Stimulated activated CD8-positive, alpha-beta memory T cell treated with anti-CD3 and anti-CD28 coated beads, Interleukin-15, amount 100 ng/mL, for 4 hours (primary cell): ENCODE measurements at regions not wholly inside any gene's neighbourhood (a gene's known extent, or its start where the extent isn't known, plus 50 kb on each side); places are given as distances from the start of the nearest gene placed in this dataset.
"Not testable (repeated sequence)": the region's sequence is repeated elsewhere in the genome, so short reads cannot be mapped to it uniquely, and the experiment has no call there.

Source experiments
- DNase-seq, 2 donors: peaks; one replicate each; pipeline ENCODE4 v3.0.0-alpha.2; 2020; ENCODE audit warnings: low read depth in 2 of 2

DNA sequence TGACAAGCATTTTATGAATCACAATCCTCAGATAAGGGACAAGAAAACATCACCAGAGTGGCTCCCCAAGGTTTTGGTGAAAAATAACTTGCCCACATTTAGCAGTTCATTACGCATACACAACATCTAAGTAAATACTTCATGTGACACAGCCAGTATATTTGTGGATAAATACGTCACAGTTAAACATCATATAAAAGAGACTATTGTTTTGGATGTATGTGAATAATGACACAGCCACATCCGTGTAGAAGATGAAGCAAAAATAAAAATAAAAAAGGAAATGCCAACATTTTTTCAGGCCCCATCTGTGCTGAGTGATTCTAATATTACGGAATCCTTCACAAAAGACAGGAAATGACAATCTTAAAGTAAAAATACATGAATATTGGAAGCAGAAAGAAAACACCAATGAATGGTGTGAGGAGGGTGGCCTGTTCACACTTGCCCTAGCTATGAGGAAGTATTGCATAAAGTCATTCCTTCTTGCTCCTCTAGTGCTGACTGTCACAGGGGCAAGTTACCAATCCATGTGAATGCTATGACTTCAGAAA is 457.1 kb downstream of the KLF12 start:
- DNase-seq = no peak

DNA sequence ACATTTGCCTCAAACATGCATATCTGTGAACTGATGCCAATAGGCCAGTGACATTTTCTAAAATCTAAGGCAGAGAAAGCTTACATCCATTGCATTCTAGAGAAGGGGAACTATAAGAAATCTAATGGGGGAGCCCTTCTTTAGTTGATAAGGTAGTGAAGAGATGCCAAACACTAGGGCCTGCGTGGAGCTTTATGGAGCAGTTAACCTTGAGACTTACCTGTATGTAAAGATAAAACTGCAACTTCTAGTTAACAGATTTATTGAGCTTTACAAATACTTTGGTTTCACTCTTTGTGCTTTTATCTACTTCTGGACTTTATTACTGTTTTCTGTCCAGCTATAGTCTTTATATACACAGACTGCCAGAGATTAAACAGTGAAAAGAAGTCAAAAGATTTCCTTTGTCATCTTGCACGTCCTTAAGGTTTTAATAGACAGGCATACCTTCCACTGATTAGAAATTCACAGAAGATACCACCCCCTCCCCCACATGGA is 457.6 kb downstream of the KLF12 start:
- DNase-seq = no peak

DNA sequence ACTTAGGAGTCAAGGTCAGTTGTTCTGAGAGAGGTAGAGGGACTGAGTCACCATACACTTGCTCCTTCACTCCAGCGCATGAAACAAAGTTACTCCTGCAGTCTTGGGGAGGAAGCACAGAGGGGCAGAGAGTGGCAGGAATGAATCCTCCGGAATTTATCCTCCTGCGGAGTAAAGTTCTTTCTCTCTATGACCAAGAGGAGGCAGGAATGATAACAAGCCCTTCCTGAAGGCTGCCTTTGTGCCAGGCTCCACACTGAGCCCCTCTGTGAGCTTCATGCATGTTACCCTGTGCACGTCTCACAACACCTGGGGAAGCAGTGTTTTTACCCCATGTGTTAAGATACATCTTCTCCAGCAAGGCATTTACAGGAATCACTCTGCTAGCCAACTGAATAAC is 458.4 kb downstream of the KLF12 start:
- no peak for DNase-seq

DNA sequence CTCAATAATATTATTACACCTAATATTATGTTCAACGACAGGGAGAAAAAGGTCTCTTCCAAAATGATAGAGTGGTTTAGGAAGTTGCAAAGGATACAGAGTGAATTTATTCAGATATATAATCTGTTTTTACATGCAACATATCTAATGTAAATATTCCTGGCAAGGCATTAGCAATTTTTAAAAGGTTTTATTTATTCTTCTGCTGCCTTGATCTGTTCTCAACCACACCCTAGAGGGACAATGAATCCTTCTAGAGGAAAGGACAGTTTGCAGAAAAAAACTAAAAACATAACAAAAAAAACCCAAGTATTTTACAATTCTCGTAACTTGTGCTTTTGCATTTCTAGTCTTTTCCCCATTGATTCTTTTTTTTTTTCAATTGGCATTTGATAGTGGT is 459.6 kb downstream of the KLF12 start:
- no peak for DNase-seq

DNA sequence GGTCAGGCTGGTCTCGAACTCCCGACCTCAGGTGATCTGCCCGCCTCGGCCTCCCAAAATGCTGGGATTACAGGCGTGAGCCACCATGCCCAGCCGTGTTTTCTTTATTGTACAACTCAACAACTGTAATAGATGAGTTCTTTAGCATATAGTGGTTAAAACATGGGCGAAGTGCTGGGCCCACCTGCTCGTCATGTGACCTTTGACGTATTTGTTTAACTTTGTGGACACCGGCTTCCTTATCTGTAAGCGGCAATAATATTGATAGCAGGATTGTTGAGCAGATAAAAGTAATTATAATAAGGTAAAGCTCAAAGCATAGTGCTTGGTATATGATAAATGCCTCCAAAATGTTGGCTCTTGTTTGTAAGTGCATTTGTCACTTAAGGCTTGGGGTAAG is 460.3 kb downstream of the KLF12 start:
- no peak for DNase-seq

DNA sequence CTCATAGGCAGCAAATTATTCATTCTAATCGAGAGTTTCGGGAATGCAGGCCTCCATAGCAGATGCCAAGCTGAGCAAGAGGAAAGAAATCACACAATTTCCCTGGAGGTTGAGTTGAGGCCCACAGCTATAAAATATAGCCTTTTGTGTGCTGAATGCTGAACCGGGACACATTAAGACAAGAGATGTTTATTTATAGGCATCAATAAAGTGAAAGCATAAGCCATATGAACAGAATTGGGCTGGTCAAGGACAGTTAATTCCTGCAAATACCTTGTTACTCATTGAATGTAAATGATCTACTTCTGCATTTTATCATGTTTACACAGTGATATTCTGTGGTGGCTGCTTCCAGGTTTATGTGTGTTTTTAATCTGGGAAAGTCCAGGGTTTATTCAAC is 461.7 kb downstream of the KLF12 start:
- no peak for DNase-seq

DNA sequence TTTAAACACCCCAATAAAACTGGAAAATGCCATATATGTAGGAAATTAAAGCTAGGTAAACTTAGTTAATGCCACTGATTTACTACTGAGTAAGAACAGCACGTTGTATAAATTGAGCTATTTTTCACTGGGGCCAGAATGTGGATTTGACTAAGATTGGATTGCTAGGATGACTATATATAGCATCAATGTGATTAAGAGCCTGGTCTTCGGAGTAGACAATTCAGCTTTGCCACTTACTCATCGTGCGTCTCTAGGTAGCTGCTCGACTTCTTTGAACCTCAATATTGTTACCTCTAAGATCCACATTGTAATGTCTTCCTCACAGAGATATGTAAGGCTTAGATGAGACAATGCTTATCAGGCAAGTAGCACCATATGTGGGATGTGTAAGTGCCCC is 462.5 kb downstream of the KLF12 start:
- no peak for DNase-seq

DNA sequence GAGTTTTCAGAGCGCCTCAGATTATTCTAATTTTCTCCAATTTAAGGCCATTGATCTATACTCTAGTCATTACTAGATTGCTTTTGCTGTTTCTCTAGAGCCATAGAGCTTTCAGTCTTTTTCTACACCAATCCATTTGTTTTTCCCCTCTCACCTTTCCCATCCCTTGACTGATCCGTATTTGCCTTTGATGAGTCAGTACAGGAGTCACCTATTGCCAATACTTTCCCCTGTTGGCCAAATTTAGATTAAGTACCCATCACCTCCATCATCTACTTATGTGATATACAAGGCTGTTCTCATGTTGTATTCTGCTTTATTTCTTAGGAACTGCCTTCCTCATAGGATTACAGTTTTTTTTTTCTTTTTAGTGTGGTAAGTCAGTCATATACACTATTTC is 463.2 kb downstream of the KLF12 start:
- DNase-seq = no peak

DNA sequence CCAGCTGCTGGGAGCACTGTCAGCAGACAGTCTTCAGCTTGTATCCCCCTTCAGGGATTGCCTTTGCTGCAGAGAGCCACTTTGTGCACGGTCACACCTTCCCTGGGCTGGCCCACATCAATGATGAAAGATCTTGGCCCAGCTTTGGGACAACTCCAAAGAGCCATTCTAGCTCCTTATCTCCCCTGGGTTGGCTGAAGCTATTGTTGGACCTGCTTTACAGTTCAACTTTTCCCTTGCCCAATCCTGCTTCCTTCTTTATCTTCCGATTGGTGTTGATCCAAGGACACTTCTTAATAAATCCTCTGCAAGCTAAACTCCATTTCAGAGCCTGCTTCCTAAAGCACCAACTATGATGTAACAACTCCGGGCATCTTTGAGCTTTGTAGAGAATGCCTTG is 466.4 kb downstream of the KLF12 start:
- no peak for DNase-seq

DNA sequence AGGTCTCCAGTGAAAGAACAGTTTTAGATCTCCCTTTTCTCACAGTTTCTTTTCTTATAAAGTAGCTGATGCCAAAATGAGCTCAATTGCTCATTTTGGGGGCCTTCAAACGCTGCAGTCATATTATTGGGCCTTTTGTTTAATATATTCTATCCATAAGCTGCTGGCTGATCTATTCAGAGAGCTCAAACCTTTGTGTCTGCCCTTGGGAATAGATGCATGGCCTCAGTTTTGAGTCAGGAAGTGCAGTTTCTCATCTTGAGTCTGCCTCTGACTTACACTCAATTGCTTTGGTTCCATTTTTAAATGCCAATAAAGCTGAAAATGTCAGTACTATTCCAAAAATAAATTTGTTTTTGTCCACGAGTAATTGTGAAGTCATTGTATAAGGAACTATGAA is 468.9 kb downstream of the KLF12 start:
- DNase-seq = no peak

DNA sequence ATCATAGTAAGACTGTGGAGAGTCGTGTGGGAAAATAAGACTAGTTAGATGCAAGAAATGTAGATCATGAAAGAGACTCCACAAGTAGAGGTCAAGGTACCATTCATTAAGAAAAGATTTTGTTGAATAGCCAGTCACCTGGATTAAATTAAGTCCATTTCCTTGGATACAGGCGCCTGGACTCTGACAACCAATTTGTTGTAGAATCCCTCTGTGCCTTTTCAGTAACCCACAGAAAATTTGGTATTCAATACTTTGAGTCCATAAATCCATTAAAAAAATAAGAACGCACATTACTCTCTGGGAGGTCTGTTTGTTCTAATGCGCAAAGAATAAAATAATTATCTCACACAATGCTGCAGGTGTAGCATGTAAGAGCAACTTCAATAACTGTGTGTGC is 469.4 kb downstream of the KLF12 start:
- no peak for DNase-seq

DNA sequence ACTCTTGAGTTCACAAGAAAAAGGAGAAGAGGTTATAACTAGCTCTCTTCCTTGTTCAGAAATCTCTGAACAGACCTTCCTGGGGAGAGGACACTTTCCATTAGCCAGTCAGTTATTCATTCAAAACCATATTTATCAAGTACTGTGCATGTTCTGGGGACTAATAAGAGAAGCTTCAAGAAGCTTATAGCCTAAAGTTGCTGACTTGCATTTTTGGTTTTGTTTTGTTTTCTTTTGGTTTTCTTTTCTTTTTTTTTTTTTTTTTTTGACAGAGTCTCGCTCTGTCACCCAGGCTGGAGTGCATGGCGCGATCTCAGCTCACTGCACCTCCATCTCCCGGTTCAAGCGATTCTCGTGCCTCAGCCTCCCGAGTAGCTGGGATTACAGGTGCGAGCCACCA is 471.4 kb downstream of the KLF12 start:
- DNase-seq = no peak

DNA sequence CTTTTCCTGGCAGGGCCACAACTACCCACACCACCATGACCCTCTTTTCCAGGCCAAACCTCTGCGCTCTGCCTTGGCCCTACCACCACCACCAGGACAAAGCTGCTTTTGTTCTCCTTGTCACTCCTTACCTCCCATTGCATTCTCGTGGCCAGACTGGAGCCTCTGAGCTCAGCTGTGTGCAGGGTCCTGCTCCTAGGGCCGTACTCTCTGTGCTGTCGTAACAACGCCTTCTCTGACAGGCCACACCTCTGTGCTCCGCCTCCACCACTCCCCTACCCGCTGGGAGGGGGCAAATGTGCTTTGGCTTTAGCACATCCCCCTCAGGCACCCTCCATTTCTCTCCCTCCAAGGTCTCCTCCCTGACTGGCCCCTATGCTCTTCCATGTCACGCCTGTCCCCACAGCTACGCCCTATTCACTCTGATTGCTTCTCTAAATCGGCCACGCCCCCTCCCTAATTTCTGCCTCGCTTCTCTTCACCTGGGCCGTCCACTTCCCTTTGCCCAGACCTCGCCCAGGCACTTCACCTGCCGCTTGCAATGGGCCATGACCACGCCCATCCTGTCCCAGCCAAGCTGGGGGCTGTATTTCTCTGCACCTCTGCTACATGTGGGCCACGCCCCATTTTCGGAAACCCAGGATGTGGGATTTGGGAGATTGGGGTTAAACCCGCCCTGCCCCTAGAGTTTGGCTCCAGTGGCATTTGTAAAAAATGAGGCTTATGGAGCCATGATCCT is 472.3 kb downstream of the KLF12 start:
- no peak for DNase-seq

DNA sequence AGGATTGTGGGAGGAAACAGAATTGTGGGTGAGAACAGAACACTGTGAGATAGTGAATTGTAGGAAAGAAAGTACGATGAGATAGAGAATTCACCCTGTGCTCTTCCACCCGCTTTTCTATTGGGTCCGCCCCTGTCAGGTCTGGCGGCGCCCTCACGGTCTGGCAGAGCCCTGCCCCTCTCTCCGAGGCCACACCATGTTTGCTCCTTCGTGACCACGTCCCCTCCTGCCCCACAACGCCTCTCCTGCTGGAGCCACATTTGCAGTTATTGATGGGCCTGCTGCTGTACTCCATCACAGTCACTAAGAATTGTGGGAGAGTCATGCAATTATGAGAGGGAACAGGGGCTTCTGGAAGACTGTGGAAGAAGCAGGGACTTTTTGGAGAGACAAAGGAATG is 473.1 kb downstream of the KLF12 start:
- no peak for DNase-seq

DNA sequence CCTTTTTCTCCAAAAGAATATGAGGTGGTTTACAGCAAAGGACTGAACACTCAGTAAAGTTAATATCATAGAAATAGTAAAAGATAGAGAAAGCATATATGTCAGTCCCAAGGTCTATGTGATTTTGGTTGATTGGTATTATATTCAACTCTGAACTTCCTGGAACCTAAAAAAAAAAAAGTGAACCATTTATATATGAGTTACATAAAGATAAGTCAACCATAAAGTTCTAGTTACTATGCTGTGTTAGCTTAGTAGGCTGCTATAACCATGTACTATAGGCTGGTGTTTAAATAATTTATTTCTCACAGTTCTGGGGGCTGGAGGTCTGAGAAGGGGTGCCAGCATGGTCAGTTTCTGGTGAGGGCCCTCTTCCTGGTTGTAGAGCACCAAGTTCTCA is 475.6 kb downstream of the KLF12 start:
- DNase-seq = no peak

DNA sequence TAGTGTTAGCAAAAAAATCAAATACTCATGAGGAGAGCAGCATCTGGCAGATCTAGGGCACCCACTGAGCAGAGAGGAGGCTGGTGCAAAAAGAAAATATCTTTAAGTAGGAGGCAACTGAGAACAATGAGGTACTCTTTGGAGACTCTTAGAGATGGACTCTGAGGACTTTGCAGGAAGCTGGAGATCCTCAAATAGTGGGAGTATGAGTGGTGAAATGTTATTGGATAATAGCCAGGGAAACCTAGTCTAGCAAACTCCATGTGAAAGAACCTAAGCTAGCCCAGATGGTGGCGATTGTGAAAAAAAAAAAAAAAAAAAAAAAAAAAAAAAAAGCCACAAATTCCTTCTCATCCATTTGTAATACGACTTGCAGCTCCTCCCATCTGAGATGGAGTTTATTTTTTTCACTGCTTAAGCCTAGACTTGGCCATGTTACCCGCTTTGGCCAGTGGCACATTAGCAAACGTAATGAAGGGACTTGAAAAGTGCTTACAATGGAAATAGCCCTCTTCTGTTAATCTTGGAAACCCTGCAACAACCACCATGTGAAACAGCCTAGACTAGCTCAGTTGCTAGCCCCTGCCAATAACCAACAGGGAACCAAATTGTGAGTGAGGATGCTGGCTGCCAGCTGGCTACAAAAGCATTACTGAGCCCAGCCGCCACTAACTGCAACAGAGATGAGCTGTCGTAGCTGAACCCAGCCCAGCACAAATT is 476.2 kb downstream of the KLF12 start:
- DNase-seq = no peak

DNA sequence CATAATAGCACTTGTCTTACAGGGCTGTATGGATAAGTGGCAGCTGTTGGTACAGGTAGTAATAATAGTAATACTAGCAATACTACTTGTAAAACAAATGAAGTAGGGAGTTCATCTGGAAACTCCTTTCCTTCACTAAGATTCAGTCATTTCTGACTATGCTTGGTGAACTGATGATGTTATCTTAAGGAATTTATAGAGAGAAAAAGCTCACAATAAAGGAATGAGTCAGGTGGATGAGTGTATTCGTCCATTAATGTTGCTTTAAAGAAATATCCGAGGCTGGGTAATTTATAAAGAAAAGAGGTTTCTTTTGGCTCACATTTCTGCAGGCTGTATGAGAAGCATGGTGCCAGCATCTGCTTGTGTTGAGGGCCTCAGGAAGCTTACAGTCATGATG is 477.3 kb downstream of the KLF12 start:
- DNase-seq = no peak

DNA sequence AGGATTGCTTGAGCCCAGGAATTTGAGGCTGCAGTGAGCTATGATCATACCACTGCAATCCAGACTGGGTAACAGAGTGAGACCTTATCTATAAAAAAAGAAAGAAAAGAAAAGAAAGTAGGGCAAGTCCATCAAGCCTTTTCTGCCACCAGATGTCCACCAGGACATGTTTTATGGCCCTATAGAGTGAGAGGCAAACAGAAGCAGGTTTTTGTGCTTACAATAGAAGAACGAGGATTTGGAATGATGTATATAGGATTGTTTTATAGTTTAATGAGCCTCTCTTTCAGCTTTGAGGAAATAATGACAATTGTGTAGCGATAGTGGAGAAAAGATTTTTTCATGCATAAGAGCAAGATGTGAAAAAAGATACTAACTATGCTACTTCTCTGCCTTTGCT is 480.5 kb downstream of the KLF12 start:
- DNase-seq = no peak

DNA sequence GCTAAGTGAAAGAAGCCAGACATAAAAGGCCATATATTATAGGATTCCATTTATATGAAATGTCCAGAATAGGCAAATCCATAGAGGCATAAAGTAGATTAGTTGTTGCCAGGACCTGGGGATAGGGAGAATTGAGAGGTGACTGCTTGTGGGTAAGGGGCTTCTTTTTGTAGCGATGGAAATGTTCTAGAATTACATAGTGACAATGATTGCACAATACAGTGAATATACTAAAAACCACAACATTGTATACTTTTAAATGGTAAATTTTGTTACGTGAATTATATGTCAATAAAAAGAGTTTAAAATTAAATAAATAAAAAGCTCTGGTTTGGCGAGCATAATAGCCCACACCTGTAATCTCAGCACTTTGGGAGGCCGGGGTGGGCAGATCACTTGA is 486.8 kb downstream of the KLF12 start:
- no peak for DNase-seq

DNA sequence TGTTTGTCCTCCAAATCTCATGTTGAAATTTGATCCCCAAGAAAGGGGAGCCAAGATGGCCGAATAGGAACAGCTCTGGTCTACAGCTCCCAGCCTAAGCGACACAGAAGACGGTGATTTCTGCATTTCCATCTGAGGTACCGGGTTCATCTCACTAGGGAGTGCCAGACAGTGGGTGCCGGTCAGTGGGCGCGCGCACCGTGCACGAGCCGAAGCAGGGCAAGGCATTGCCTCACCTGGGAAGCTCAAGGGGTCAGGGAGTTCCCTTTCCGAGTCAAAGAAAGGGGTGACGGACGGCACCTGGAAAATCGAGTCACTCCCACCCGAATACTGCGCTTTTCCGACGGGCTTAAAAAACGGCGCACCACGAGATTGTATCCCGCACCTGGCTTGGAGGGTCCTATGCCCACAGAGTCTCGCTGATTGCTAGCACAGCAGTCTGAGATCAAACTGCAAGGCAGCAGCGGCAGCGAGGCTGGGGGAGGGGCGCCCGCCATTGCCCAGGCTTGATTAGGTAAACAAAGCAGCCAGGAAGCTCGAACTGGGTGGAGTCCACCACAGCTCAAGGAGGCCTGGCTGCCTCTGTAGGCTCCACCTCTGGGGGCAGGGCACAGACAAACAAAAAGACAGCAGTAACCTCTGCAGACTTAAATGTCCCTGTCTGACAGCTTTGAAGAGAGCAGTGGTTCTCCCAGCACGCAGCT is 493.6 kb downstream of the KLF12 start:
- DNase-seq = not testable (repeated sequence)

DNA sequence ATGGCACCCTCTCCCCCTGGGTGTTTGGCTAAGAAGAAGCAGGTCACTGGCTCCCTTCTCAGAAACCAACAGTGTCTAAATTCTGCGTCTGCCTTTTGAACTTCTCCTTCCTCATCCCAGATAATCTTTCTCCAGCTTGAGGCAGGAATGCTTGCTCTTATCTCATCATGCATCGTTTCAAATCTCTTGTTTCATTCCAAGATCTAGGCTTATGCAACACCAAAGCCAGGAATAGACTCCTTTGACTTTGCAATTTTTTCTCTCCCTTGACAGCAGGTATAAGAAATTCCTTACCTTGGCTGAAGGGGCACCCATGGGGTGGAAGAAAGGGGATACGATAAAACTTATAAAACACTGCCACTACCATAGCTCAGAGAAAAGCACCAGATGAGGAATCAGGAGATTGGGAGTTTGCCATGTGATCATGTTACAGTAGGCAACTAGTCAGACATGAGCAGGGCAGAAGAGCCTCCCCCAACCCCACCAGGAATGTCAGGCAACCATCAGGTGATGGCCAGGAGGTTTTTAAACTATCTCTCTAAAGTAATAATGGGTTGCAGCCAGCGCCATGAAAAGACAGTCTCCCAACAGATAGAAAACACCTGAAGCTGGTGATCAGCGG is 498.9 kb downstream of the KLF12 start:
- no peak for DNase-seq

DNA sequence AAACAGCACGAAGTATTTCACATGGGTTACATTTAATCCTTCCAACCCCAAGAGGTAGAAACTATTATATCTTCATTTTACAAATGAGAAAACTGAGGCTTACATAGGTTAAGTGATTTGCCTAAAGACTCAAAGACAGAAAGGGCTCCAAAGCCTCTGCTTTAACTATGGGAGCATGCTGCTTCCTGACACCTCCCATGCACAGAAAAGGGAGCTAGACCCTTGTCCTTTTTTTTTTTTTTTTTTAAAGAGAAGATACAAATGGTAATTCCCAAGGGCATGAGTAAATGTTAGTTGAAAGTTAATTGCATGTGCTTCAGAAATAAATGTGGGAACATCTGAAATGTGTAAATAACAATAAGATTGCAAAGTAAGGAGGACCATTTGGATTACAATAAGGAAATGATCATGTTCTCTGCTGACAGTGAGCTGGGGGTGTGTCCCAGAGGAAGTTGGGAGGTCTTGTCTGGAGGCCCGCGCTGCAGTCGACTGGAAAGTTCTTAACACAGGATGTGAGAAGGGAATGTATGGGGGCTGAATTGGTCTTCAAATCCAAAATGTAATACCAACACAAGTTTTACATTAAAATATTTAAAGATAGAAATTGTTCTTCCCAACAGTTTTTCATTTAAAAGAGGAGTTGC is 500.3 kb downstream of the KLF12 start:
- DNase-seq = no peak
